Progenitor cell of endocrine pancreas (in vitro differentiated cells): ENCODE measurements at regions not wholly inside any gene's neighbourhood (a gene's known extent, or its start where the extent isn't known, plus 50 kb on each side); places are given as distances from the start of the nearest gene placed in this dataset.

Experiments
- DNase-seq: peaks from one replicate; pipeline ENCODE4 v3.0.0; 2021; ENCODE audit warnings: low spot score; ENCODE audit not compliant: unreplicated experiment
- H3K27ac Mint-ChIP-seq: 2 replicates; pipeline ENCODE4 v1.8.0; 2021; ENCODE audit warnings: mild to moderate bottlenecking, moderate library complexity, mixed read lengths
- H3K27me3 Mint-ChIP-seq: 2 replicates; pipeline ENCODE4 v1.8.0; 2021; ENCODE audit warnings: mixed read lengths
- H3K36me3 Mint-ChIP-seq: 2 replicates; pipeline ENCODE4 v1.8.0; 2022; ENCODE audit warnings: mixed read lengths; ENCODE audit not compliant: insufficient read depth
- H3K4me1 Mint-ChIP-seq: 2 replicates; pipeline ENCODE4 v1.8.0; 2021; ENCODE audit warnings: low read depth, mixed read lengths
- H3K4me3 Mint-ChIP-seq: 2 replicates; pipeline ENCODE4 v1.8.0; 2021; ENCODE audit warnings: low read depth, mild to moderate bottlenecking, moderate library complexity, mixed read lengths
- H3K9me3 Mint-ChIP-seq: 2 replicates; pipeline ENCODE4 v1.8.0; 2021; ENCODE audit warnings: low read depth, mixed read lengths
- CTCF ChIP-seq: fragments of 200-600 bp; sonication (generic); IDR thresholded peaks from one replicate; pipeline ENCODE4 v1.5.0; 2021; ENCODE audit warnings: antibody characterized with exemption, mild to moderate bottlenecking; ENCODE audit not compliant: unreplicated experiment

- Mint-ChIP-seq H3K9me3 (no peaks in the 10 kb centered on the region), H3K27ac (no peak overlapping the region), H3K4me1 (peaks cover 3% of the 10 kb centered on the region), H3K36me3 (no peaks in the 10 kb centered on the region), H3K4me3 (no peak overlapping the region), H3K27me3 (no peaks in the 10 kb centered on the region)
- no peak for TF ChIP-seq CTCF
- no peak for DNase-seq
These were observed 386.6 kb upstream of the SLC35B3 start for GRCh38 chr6:8821981-8822381.

DNA sequence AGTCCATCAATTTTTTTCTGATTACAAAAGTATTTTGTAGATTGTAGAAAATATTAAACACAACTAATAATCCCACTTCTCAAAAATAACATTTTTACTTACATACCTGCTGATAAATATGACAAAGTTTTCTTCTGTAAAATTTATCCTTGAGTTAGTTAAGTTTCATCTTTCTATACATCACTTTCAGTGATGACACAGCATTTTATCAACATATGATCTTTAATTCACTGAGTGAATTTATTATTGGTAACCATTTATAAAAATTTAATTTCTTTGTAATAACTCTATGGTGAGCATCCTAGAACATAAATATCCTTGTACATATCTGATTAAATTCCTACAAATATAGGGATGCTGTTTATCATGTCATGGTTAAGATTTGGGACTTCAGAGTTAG, 385.0 kb upstream of the SLC35B3 start:
- Mint-ChIP-seq H3K9me3 (no peaks in the 10 kb centered on the region), H3K36me3 (no peaks in the 10 kb centered on the region), H3K27me3 (no peaks in the 10 kb centered on the region), H3K27ac (no peak overlapping the region), H3K4me1 (peaks cover 3% of the 10 kb centered on the region), H3K4me3 (no peak overlapping the region)
- no peak for DNase-seq
- no peak for TF ChIP-seq CTCF

- H3K9me3 Mint-ChIP-seq: no peaks in the 10 kb centered on the region
- H3K36me3 Mint-ChIP-seq: no peaks in the 10 kb centered on the region
- TF ChIP-seq CTCF: no peak
- H3K27me3 Mint-ChIP-seq: no peaks in the 10 kb centered on the region
- H3K27ac Mint-ChIP-seq: no peak overlapping the region
- DNase-seq: no peak
- H3K4me3 Mint-ChIP-seq: no peak overlapping the region
- H3K4me1 Mint-ChIP-seq: peaks cover 3% of the 10 kb centered on the region
These were observed 384.1 kb upstream of the SLC35B3 start for GRCh38 chr6:8819446-8819845.

DNA sequence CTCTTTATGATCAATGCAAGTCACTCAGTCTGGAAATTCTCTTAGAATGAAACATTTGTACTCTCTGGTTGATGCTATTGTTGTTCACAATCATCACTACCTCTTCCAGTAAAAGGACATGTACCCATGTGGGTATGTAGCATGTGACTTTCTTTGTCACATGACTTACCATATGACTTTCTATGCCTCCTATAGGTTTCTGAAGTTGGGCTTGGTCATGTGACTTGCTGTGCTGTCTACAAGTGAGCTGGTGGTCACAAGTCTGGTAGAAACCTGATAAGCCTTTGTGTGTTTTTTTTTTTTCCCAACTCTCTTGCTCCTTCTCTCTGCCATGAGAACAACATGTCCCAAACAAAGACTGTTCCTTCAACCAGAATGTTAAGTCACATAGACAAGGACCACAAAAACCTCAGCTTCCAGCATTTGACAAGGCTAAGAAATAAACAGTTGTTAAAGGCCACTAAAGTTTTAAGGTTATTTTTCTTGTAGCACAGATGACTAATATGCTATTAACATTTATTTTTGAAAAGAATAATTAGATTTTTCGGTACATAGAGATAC, 379.2 kb upstream of the SLC35B3 start:
- TF ChIP-seq CTCF: no peak
- Mint-ChIP-seq H3K4me1 (peaks cover 9% of the 10 kb centered on the region), H3K9me3 (no peaks in the 10 kb centered on the region), H3K27me3 (no peaks in the 10 kb centered on the region), H3K36me3 (no peaks in the 10 kb centered on the region), H3K27ac (no peak overlapping the region), H3K4me3 (no peak overlapping the region)
- no peak for DNase-seq

- no peaks in the 10 kb centered on the region for H3K36me3 Mint-ChIP-seq
- no peaks in the 10 kb centered on the region for H3K9me3 Mint-ChIP-seq
- no peak overlapping the region for H3K4me3 Mint-ChIP-seq
- TF ChIP-seq CTCF: no peak
- H3K27ac Mint-ChIP-seq: no peak overlapping the region
- H3K27me3 Mint-ChIP-seq: no peaks in the 10 kb centered on the region
- peaks cover 11% of the 10 kb centered on the region for H3K4me1 Mint-ChIP-seq
- no peak for DNase-seq
These were observed 375.0 kb upstream of the SLC35B3 start for GRCh38 chr6:8810325-8810724.
